ENCODE measurements at regions not wholly inside any gene's neighbourhood (a gene's known extent, or its start where the extent isn't known, plus 50 kb on each side); places are given as distances from the start of the nearest gene placed in this dataset.

DNA sequence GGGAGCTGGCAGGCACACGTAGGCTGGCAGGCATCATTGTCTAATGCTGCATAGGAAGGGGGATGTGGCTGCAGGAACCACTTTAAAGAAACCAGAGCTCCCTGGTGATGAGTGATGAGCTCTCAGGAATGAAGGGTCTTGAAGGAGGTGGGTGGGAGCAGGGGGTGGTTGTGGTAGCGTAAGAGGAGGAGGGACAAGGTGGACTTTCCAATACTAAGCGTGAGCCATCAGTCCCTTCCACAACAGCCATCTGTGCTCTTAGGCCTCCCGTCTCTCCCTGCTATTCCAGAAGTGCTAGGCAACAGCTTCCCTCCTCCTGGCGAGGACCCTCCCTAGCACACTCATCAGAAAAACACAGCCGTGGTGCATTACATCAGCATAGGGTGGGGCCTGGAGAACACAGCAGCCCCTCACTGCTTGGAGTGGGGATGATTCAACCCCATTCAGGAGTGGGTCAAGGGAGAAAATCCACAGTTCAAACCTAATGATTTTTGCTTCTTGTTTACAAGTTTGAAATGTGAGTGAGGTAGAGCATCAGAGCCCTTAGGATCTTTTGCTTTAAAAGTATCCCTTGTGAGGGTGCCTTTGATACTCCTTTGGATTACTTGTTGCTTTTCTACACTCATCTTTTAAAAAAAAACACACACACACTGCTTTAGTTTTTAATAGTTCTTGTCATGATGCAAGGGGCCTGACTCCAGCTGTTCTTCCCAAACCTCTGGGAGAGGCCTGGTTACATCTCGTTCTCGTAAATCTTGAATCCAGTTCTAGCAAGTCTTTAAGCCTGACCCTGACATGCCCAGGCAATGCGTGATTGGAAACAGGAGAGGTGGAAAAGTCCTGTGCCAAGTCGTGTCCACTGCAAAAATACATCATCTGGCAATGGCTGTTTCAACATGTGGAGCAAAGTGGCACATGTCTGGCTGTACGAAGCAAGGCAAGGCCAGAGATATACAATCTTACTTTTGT, 356.4 kb upstream of the DDHD1 start:
- DNase-seq (ENCODE audit: low read depth), result no peak
- TF ChIP-seq, protein P1, sequence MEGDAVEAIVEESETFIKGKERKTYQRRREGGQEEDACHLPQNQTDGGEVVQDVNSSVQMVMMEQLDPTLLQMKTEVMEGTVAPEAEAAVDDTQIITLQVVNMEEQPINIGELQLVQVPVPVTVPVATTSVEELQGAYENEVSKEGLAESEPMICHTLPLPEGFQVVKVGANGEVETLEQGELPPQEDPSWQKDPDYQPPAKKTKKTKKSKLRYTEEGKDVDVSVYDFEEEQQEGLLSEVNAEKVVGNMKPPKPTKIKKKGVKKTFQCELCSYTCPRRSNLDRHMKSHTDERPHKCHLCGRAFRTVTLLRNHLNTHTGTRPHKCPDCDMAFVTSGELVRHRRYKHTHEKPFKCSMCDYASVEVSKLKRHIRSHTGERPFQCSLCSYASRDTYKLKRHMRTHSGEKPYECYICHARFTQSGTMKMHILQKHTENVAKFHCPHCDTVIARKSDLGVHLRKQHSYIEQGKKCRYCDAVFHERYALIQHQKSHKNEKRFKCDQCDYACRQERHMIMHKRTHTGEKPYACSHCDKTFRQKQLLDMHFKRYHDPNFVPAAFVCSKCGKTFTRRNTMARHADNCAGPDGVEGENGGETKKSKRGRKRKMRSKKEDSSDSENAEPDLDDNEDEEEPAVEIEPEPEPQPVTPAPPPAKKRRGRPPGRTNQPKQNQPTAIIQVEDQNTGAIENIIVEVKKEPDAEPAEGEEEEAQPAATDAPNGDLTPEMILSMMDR (conservative IDR thresholded peaks at IDR 0.05; ENCODE audit: low read depth, low read length), result no peak
- no peak overlapping the region for H3K4me3 ChIP-seq (ENCODE audit: low read length)

DNA sequence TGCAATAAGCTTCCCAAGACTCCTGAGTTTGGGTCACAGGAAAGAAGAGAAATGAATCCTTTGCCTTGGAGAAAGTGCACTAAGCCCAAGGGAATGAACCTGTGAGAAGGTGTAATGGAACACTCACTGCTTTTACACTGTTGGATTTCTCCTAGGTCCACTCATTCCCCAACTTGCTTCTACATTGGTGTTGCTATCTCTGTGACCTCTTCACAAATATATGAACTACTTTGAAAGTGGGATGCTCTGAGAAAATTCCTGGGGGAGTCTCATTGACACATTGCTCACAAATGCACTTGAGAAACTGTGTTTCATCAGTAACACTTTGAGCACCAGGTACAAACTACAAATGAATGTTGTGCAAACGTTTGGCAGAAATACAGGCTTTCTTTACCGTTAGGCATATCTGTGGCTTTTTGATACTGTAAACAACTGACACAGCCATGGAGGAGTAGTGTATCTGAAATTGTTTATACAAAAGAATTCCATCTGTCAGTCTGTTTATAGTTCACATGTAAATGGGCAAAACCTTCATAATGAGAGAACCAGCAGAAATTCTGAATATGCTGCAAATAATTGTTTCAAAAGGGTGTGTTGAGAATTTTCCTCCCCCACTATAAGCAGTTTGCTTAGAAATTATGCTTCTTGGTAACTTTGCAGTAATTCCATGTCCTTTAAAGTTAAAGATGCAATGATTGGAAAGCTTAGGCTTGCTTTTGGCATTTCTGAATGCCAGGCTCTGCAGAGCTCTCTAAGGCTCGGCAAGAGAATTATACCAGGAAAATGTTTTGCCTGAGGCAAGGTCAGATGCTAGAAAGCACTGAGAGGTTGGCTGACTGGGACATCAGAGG, 348.5 kb upstream of the DDHD1 start:
- no peak overlapping the region for H3K4me3 ChIP-seq (ENCODE audit: low read length)
- no peak for DNase-seq (ENCODE audit: low read depth)
- TF ChIP-seq, protein P1 (conservative IDR thresholded peaks at IDR 0.05; ENCODE audit: low read depth, low read length), result no peak

DNA sequence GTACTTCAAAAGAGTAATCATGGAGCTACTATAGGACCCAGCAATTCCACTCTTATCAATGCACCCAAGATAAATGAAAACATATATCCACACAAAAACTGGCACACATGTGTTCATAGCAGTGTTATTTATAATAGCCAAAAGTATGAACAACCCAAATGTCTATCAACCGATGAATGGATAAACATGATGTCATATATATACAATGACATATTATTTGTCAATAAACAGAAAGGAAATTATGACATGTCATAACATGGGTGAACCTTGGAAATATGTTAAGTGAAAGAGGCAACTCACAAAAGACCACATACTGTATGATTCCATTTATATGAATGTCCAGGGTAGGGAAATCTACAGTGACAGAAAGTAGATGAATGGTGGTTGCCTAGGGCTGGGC, 347.1 kb upstream of the DDHD1 start:
- no peak overlapping the region for H3K4me3 ChIP-seq (ENCODE audit: low read length)
- TF ChIP-seq, protein P1 (conservative IDR thresholded peaks at IDR 0.05; ENCODE audit: low read depth, low read length), result no peak
- no peak for DNase-seq (ENCODE audit: low read depth)

DNA sequence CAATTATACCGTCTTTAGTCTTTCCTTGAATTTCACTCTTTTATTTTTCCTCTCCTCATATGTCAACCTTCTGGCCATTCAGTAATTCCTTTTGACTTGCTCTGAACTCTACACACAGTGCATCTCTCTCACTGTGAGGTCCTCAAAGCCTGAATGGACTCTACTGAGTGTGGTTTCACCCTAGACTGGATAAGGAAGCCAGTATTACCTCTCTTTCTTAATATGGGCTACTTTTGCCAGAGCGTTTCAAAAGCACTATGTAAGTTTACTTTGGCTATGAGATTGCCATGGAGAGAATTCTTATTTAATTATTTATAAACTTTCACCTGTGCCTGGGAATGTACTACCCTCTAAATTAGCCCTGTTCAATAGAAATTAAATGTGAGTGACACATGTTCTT, 343.5 kb upstream of the DDHD1 start:
- no peak for DNase-seq (ENCODE audit: low read depth)
- TF ChIP-seq, protein P1 (conservative IDR thresholded peaks at IDR 0.05; ENCODE audit: low read depth, low read length), result no peak

DNA sequence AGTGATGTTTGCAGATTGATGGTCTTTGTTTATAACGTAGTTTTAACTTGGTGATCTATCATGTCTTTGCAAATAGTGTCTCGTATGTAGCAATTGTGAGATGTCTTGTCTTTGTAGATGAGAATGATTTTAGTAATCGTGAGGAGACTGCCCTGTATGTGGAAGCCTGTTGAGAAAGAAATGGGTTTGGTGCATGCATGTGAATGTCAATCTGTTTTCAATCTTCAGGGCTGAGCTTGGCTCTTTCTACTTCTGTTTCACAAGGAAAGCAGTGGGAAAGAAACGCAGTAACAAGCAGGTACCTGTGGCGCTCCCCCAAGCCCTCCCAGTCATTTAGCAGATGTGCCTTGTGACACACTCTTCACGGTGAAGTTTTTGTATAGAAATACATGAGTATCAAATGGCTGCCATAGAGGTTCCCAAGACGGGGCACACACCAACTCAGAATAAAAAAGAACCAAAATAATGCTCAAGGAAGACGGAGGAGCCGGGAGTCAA, 342.8 kb upstream of the DDHD1 start:
- TF ChIP-seq, protein P1 (conservative IDR thresholded peaks at IDR 0.05; ENCODE audit: low read depth, low read length), result no peak
- DNase-seq (ENCODE audit: low read depth), result no peak
- no peak overlapping the region for H3K4me3 ChIP-seq (ENCODE audit: low read length)

More for the DNA sequence above, 343.5 kb upstream of the DDHD1 start:
- no peak overlapping the region for H3K4me3 ChIP-seq (ENCODE audit: low read length)

DNA sequence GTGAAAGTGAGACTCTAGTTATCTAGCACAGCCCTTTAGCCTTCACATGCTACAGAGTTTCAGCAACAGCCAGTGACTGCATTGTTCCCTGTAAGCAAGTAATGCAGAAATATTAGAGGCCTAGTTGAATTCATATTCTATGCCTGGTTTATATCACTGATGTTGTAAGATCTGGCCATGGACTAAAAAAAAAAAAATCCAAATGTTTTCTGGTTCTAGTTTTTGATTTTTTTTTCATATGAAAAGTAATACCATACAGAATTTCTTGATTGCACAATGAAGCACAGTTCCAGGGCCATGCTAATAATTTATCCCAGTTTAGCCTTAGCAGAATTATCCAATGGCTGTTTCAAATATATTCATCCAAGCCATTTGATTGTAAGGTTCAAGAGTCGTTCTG, 341.5 kb upstream of the DDHD1 start:
- H3K4me3 ChIP-seq (ENCODE audit: low read length), result no peak overlapping the region
- DNase-seq (ENCODE audit: low read depth), result no peak
- TF ChIP-seq, protein P1 (conservative IDR thresholded peaks at IDR 0.05; ENCODE audit: low read depth, low read length), result no peak
